ENCODE measurements at regions not wholly inside any gene's neighbourhood (a gene's known extent, or its start where the extent isn't known, plus 50 kb on each side); places are given as distances from the start of the nearest gene placed in this dataset.

- TF ChIP-seq CTCF (optimal IDR thresholded peaks at IDR 0.05 in 1 of 3, IDR thresholded peaks at IDR 0.05 in 1 of 3, conservative IDR thresholded peaks at IDR 0.05 in 1 of 3; ENCODE audit: extremely low read depth in 1 of 3, insufficient read depth in 2 of 3, low read length in 3 of 3) (no peak), EZH2 (IDR thresholded peaks at IDR 0.05; ENCODE audit: low read length) (no peak)
- no peaks in the 10 kb centered on the region for H3K79me2 ChIP-seq (ENCODE audit: control insufficient read depth, insufficient read depth, low read length)
- H3K4me1 ChIP-seq (ENCODE audit: control insufficient read depth, extremely low read depth, insufficient read depth, low read length): peaks cover 4% of the 10 kb centered on the region
- no peaks in the 10 kb centered on the region for H3K36me3 ChIP-seq (ENCODE audit: control insufficient read depth in 2 of 2, extremely low read depth in 1 of 2, insufficient read depth in 2 of 2, low read length in 2 of 2)
- FAIRE-seq (peak; percentile 78), DNase-seq (ENCODE audit: low read depth, low spot score) (no peak)
- H3K9me3 ChIP-seq (ENCODE audit: control insufficient read depth, low read depth, low read length): peaks cover under 1% of the 10 kb centered on the region
- H4K20me1 ChIP-seq (ENCODE audit: control insufficient read depth, extremely low read depth, insufficient read depth, low read length): no peaks in the 10 kb centered on the region
- no peak overlapping the region for H3K27ac ChIP-seq (ENCODE audit: control insufficient read depth, insufficient read depth, low read length)
- H3K4me2 ChIP-seq (ENCODE audit: control insufficient read depth, extremely low read depth, insufficient read depth, low read depth, low read length): no peak overlapping the region
- no peak overlapping the region for H3K4me3 ChIP-seq (ENCODE audit: control insufficient read depth in 2 of 3, extremely low read depth in 1 of 3, insufficient read depth in 2 of 3, low read depth in 1 of 3, low read length in 3 of 3)
- no peaks in the 10 kb centered on the region for H3K27me3 ChIP-seq (ENCODE audit: control insufficient read depth, extremely low read depth, insufficient read depth, low read length)
- no peak overlapping the region for H3K9ac ChIP-seq (ENCODE audit: control insufficient read depth, extremely low read depth, insufficient read depth, low read length)
- no peaks in the 10 kb centered on the region for H3K9me1 ChIP-seq (ENCODE audit: control insufficient read depth, extremely low read depth, insufficient read depth, low read length)
- dilution Hi-C loops (cut with MboI; ENCODE audit: extremely low pct_ligation_motif_present, low sequenced_read_pairs): no loop called here
- peak overlapping the region; percentile 1 for H2AFZ ChIP-seq (ENCODE audit: control insufficient read depth, low read length)
These were observed 81.0 kb downstream of the SAMD9 start for GRCh38 chr7:93036807-93037206.

GRCh38 chr7:93036149-93036640 is 81.6 kb downstream of the SAMD9 start:
- H2AFZ ChIP-seq (ENCODE audit: control insufficient read depth, low read length): no peak overlapping the region
- H3K4me2 ChIP-seq (ENCODE audit: control insufficient read depth, extremely low read depth, insufficient read depth, low read depth, low read length): no peak overlapping the region
- H3K4me3 ChIP-seq (ENCODE audit: control insufficient read depth in 2 of 3, extremely low read depth in 1 of 3, insufficient read depth in 2 of 3, low read depth in 1 of 3, low read length in 3 of 3): no peak overlapping the region
- FAIRE-seq (no peak), DNase-seq (ENCODE audit: low read depth, low spot score) (no peak)
- H3K9me3 ChIP-seq (ENCODE audit: control insufficient read depth, low read depth, low read length): peaks cover 2% of the 10 kb centered on the region
- no peak overlapping the region for H3K9ac ChIP-seq (ENCODE audit: control insufficient read depth, extremely low read depth, insufficient read depth, low read length)
- no peaks in the 10 kb centered on the region for H3K36me3 ChIP-seq (ENCODE audit: control insufficient read depth in 2 of 2, extremely low read depth in 1 of 2, insufficient read depth in 2 of 2, low read length in 2 of 2)
- H3K27me3 ChIP-seq (ENCODE audit: control insufficient read depth, extremely low read depth, insufficient read depth, low read length): no peaks in the 10 kb centered on the region
- no peaks in the 10 kb centered on the region for H3K9me1 ChIP-seq (ENCODE audit: control insufficient read depth, extremely low read depth, insufficient read depth, low read length)
- peaks cover 4% of the 10 kb centered on the region for H3K4me1 ChIP-seq (ENCODE audit: control insufficient read depth, extremely low read depth, insufficient read depth, low read length)
- no peaks in the 10 kb centered on the region for H3K79me2 ChIP-seq (ENCODE audit: control insufficient read depth, insufficient read depth, low read length)
- dilution Hi-C loops (cut with MboI; ENCODE audit: extremely low pct_ligation_motif_present, low sequenced_read_pairs): no loop called here
- TF ChIP-seq CTCF (optimal IDR thresholded peaks at IDR 0.05 in 1 of 3, IDR thresholded peaks at IDR 0.05 in 1 of 3, conservative IDR thresholded peaks at IDR 0.05 in 1 of 3; ENCODE audit: extremely low read depth in 1 of 3, insufficient read depth in 2 of 3, low read length in 3 of 3): no peak
- TF ChIP-seq EZH2 (IDR thresholded peaks at IDR 0.05; ENCODE audit: low read length): no peak
- no peak overlapping the region for H3K27ac ChIP-seq (ENCODE audit: control insufficient read depth, insufficient read depth, low read length)
- H4K20me1 ChIP-seq (ENCODE audit: control insufficient read depth, extremely low read depth, insufficient read depth, low read length): no peaks in the 10 kb centered on the region

Measured in keratinocyte (primary cell).